ENCODE measurements at regions not wholly inside any gene's neighbourhood (a gene's known extent, or its start where the extent isn't known, plus 50 kb on each side); places are given as distances from the start of the nearest gene placed in this dataset.

GRCh38 chr2:240260664-240261063 lies 120.2 kb upstream of the OTOS start:
- TF ChIP-seq CTCF (IDR thresholded peaks at IDR 0.05 in 4 of 5, conservative IDR thresholded peaks at IDR 0.05 in 1 of 5), result no peak
- TF ChIP-seq POLR2A (IDR thresholded peaks at IDR 0.05), result no peak

Data from gastrocnemius medialis (tissue), 4 donors.